H1 (cell line): ENCODE measurements at regions not wholly inside any gene's neighbourhood (a gene's known extent, or its start where the extent isn't known, plus 50 kb on each side); places are given as distances from the start of the nearest gene placed in this dataset.

ENCODE experiments used
- ATF3 ChIP-seq: IDR thresholded peaks from 2 replicates; pipeline ENCODE4 v1.6.1; 2011; ENCODE audit warnings: low read depth, mild to moderate bottlenecking, low read length; ENCODE audit not compliant: insufficient read depth
- CBX8 ChIP-seq: fragments of 300-800, 300-1000 bp; sonication (generic); IDR thresholded peaks from 2 replicates; pipeline ENCODE4 v1.7.1; 2016; ENCODE audit warnings: low read depth, low read length, borderline replicate concordance
- CHD7 ChIP-seq: fragments of 300-600 bp; sonication (generic); IDR thresholded peaks from 2 replicates; pipeline ENCODE4 v1.7.1; 2012; ENCODE audit warnings: low read length, moderate library complexity, mild to moderate bottlenecking, inconsistent platforms; ENCODE audit not compliant: insufficient replicate concordance
- HDAC6 ChIP-seq: IDR thresholded peaks from one replicate; pipeline ENCODE4 v1.7.1; 2012; ENCODE audit warnings: low read depth, mild to moderate bottlenecking, inconsistent platforms, low read length, moderate library complexity
- POU5F1 ChIP-seq: IDR thresholded peaks from 2 replicates; pipeline ENCODE4 v1.6.1; 2011; ENCODE audit warnings: low read depth, mild to moderate bottlenecking, low read length, moderate library complexity
- SIX5 ChIP-seq: IDR thresholded peaks from 2 replicates; pipeline ENCODE4 v1.6.1; 2011; ENCODE audit warnings: mild to moderate bottlenecking, low read depth, low read length
- TCF12 ChIP-seq: IDR thresholded peaks from 2 replicates; pipeline ENCODE4 v1.6.1; 2011; ENCODE audit warnings: low read depth, mild to moderate bottlenecking, low read length
- USF2 ChIP-seq: IDR thresholded peaks from 2 replicates; pipeline ENCODE4 v1.6.1; 2011; ENCODE audit warnings: low read length, improper control_type of control experiment

GRCh38 chr6:23663652-23664051 is 462.4 kb upstream of the NRSN1 start (continued):
- TF ChIP-seq CHD7 (no peak), SIX5 (no peak), HDAC6 (no peak), CBX8 (no peak), ATF3 (no peak), TCF12 (no peak), USF2 (no peak), POU5F1 (no peak)
